IMR-90 (cell line): ENCODE measurements at regions not wholly inside any gene's neighbourhood (a gene's known extent, or its start where the extent isn't known, plus 50 kb on each side); places are given as distances from the start of the nearest gene placed in this dataset.

ENCODE experiments used
- ATAC-seq: fragments of 200-7000 bp; cut with Tn5 transposase; 2 replicates; pipeline ENCODE4 v1.9.1; 2020; ENCODE audit warnings: low read depth, mild to moderate bottlenecking, moderate library complexity
- BruUV-seq: library from RNA; stranded (reverse); fragments of 400-500 nt; replicated peaks from 2 replicates; lab custom pipeline; 2021; lab: Mats Ljungman, UMichigan
- CTCF ChIA-PET: fragments of 300-600 bp; formaldehyde crosslinking; extraction: SDS; loops from one replicate; lab custom pipeline; 2021; ENCODE audit warnings: antibody characterized with exemption; lab: Yijun Ruan, JAX
- POLR2A ChIA-PET: fragments of 300-600 bp; sonication (Branson Sonifier 250); formaldehyde crosslinking; loops from one replicate; lab custom pipeline; 2022; ENCODE audit warnings: antibody characterized with exemption; ENCODE audit not compliant: unreplicated experiment; lab: Charles Lee
- DNase-seq: peaks from one replicate; pipeline ENCODE4 v3.0.0; 2013
- H2AFZ ChIP-seq: replicated peaks from 2 replicates; pipeline ENCODE3; 2013; ENCODE audit warnings: low read length, mild to moderate bottlenecking; ENCODE audit not compliant: poor library complexity
- H2AK5ac ChIP-seq: 2 replicates; pipeline ENCODE4 v1.6.1; 2013; ENCODE audit warnings: low read depth, low read length, inconsistent platforms
- H2AK9ac ChIP-seq: replicated peaks from 2 replicates; pipeline ENCODE3; 2013; ENCODE audit warnings: mild to moderate bottlenecking, low read depth, low read length, moderate library complexity; ENCODE audit not compliant: poor library complexity
- H2BK120ac ChIP-seq: 2 replicates; pipeline ENCODE4 v1.6.1; 2013; ENCODE audit warnings: low read depth, low read length, inconsistent platforms
- H2BK15ac ChIP-seq: 3 replicates; pipeline ENCODE4 v1.6.1; 2013; ENCODE audit warnings: low read depth, low read length, inconsistent platforms
- H2BK20ac ChIP-seq: 2 replicates; pipeline ENCODE4 v1.6.1; 2013; ENCODE audit warnings: low read depth, mild to moderate bottlenecking, inconsistent platforms, low read length, moderate library complexity
- H2BK5ac ChIP-seq: 2 replicates; pipeline ENCODE4 v1.6.1; 2013; ENCODE audit warnings: mild to moderate bottlenecking, low read depth, low read length, inconsistent platforms; ENCODE audit not compliant: poor library complexity, severe bottlenecking
- H3K14ac ChIP-seq: replicated peaks from 2 replicates; pipeline ENCODE4 v1.6.1; 2013; ENCODE audit warnings: low read depth, low read length, inconsistent platforms
- H3K18ac ChIP-seq: 2 replicates; pipeline ENCODE4 v1.6.1; 2013; ENCODE audit warnings: low read depth, low read length, control low read depth
- H3K23ac ChIP-seq: 2 replicates; pipeline ENCODE4 v1.6.1; 2013; ENCODE audit warnings: low read depth, low read length, inconsistent platforms
- H3K27ac ChIP-seq: 2 replicates; pipeline ENCODE4 v1.5.1; 2013; ENCODE audit warnings: mild to moderate bottlenecking, control low read depth, low read length; ENCODE audit not compliant: insufficient read depth
- H3K27me3 ChIP-seq: 2 replicates; pipeline ENCODE4 v1.6.1; 2013; ENCODE audit warnings: low read length; ENCODE audit not compliant: control insufficient read depth, insufficient read depth
- H3K36me3 ChIP-seq: 2 replicates; pipeline ENCODE4 v1.6.1; 2013; ENCODE audit warnings: low read length, mixed read lengths; ENCODE audit not compliant: control insufficient read depth, insufficient read depth
- H3K4ac ChIP-seq: 2 replicates; pipeline ENCODE4 v1.6.1; 2013; ENCODE audit warnings: low read depth, low read length, inconsistent platforms
- H3K4me1 ChIP-seq: 2 replicates; pipeline ENCODE4 v1.6.1; 2013; ENCODE audit warnings: low read length, mixed read lengths; ENCODE audit not compliant: control insufficient read depth, insufficient read depth
- H3K4me2 ChIP-seq: 2 replicates; pipeline ENCODE4 v1.6.1; 2013; ENCODE audit warnings: low read depth, mild to moderate bottlenecking, control low read depth, low read length, moderate library complexity
- H3K4me3 ChIP-seq: 2 replicates; pipeline ENCODE4 v1.5.1; 2013; ENCODE audit warnings: low read depth, mild to moderate bottlenecking, control low read depth, low read length, moderate library complexity; ENCODE audit not compliant: insufficient read depth
- H3K56ac ChIP-seq: 2 replicates; pipeline ENCODE4 v1.6.1; 2013; ENCODE audit warnings: low read length, inconsistent platforms; ENCODE audit not compliant: insufficient read depth; ENCODE audit errors: extremely low read depth
- H3K79me1 ChIP-seq, 2 experiments: 2 replicates each; pipeline ENCODE4 v1.6.1; 2013; ENCODE audit warnings: low read length in 2 of 2, inconsistent platforms in 1 of 2, low read depth in 1 of 2
- H3K9ac ChIP-seq: 2 replicates; pipeline ENCODE4 v1.6.1; 2013; ENCODE audit warnings: low read depth, low read length, control low read depth
- H3K9me1 ChIP-seq: 2 replicates; pipeline ENCODE4 v1.6.1; 2013; ENCODE audit warnings: low read length, inconsistent platforms; ENCODE audit not compliant: insufficient read depth
- H3K9me3 ChIP-seq: 2 replicates; pipeline ENCODE4 v1.6.1; 2013; ENCODE audit warnings: low read length; ENCODE audit not compliant: control insufficient read depth, insufficient read depth
- H4K20me1 ChIP-seq: 2 replicates; pipeline ENCODE4 v1.6.1; 2013; ENCODE audit warnings: low read length, inconsistent platforms; ENCODE audit not compliant: insufficient read depth
- H4K5ac ChIP-seq: 2 replicates; pipeline ENCODE4 v1.6.1; 2013; ENCODE audit warnings: mild to moderate bottlenecking, low read depth, low read length, control low read depth
- H4K8ac ChIP-seq, 2 experiments: 2 replicates each; pipeline ENCODE4 v1.6.1; 2013; ENCODE audit warnings: low read depth in 2 of 2, low read length in 2 of 2, control low read depth in 1 of 2, inconsistent platforms in 1 of 2
- H4K91ac ChIP-seq: 2 replicates; pipeline ENCODE4 v1.6.1; 2013; ENCODE audit warnings: low read depth, low read length, inconsistent platforms; ENCODE audit not compliant: insufficient read depth
- BHLHE40 ChIP-seq: fragments of 150-350 bp; IDR thresholded peaks from 2 replicates; pipeline ENCODE4 v1.6.1; 2016; ENCODE audit warnings: mild to moderate bottlenecking, low read depth, low read length
- CEBPB ChIP-seq: IDR thresholded peaks from 2 replicates; pipeline ENCODE4 v1.6.1; 2012; ENCODE audit warnings: low read depth, low read length, improper control_type of control experiment
- CTCF ChIP-seq: conservative IDR thresholded peaks from 2 replicates; pipeline ENCODE4 v1.5.1; 2012; ENCODE audit warnings: mild to moderate bottlenecking, low read depth, low read length, improper control_type of control experiment
- FOS ChIP-seq: fragments of 150-350 bp; IDR thresholded peaks from 2 replicates; pipeline ENCODE4 v1.6.1; 2016; ENCODE audit warnings: low read depth, low read length
- MAFK ChIP-seq: IDR thresholded peaks from 2 replicates; pipeline ENCODE4 v1.6.1; 2012; ENCODE audit warnings: low read depth, low read length, improper control_type of control experiment
- MAZ ChIP-seq: IDR thresholded peaks from 2 replicates; pipeline ENCODE4 v1.6.1; 2012; ENCODE audit warnings: low read depth, mild to moderate bottlenecking, low read length, improper control_type of control experiment, moderate library complexity, borderline replicate concordance
- MXI1 ChIP-seq: IDR thresholded peaks from 2 replicates; pipeline ENCODE4 v1.6.1; 2012; ENCODE audit warnings: low read depth, mild to moderate bottlenecking, low read length, moderate library complexity, borderline replicate concordance
- NFE2L2 ChIP-seq: fragments of 150-350 bp; IDR thresholded peaks from 2 replicates; pipeline ENCODE4 v1.6.1; 2016; ENCODE audit warnings: low read depth, mild to moderate bottlenecking, low read length
- POLR2A ChIP-seq: IDR thresholded peaks from 2 replicates; pipeline ENCODE4 v1.6.1; 2012; ENCODE audit warnings: mild to moderate bottlenecking, low read depth, low read length
- RAD21 ChIP-seq: IDR thresholded peaks from 2 replicates; pipeline ENCODE4 v1.6.1; 2012; ENCODE audit warnings: low read length, improper control_type of control experiment
- RCOR1 ChIP-seq: IDR thresholded peaks from 2 replicates; pipeline ENCODE4 v1.6.1; 2012; ENCODE audit warnings: mild to moderate bottlenecking, low read length, improper control_type of control experiment; ENCODE audit not compliant: insufficient replicate concordance
- RFX5 ChIP-seq: IDR thresholded peaks from 2 replicates; pipeline ENCODE4 v1.8.0; 2012; ENCODE audit warnings: low read depth, mild to moderate bottlenecking, low read length, moderate library complexity
- SMC3 ChIP-seq: fragments of 150-350 bp; IDR thresholded peaks from 2 replicates; pipeline ENCODE4 v1.6.1; 2016; ENCODE audit warnings: low read depth, mild to moderate bottlenecking, antibody characterized with exemption, low read length, moderate library complexity
- USF2 ChIP-seq: fragments of 150-350 bp; IDR thresholded peaks from 2 replicates; pipeline ENCODE4 v1.6.1; 2017; ENCODE audit warnings: mild to moderate bottlenecking, antibody characterized with exemption, low read length, low read depth
- dilution Hi-C: fragments of 300-500 bp; cut with HindIII; formaldehyde crosslinking; loops from one replicate; pipeline ENCODE4 v1.14.3; 2018; ENCODE audit warnings: low sequenced_read_pairs; ENCODE audit not compliant: unreplicated experiment
- in situ Hi-C: fragments of 300-500 bp; cut with MboI; formaldehyde crosslinking; loops from 3 replicates; pipeline ENCODE4 v1.14.3; 2019; ENCODE audit warnings: low sequenced_read_pairs, inconsistent platforms, mixed read lengths
- intact Hi-C: fragments of 100-400 bp; cut with micrococcal nuclease; formaldehyde crosslinking; loops from 2 replicates; pipeline ENCODE4 v1.10.0; 2022
- TF ChIP-seq, protein P1 (sequence below): fragments of 150-350 bp; IDR thresholded peaks from 2 replicates; pipeline ENCODE4 v1.6.1; 2016; ENCODE audit warnings: low read depth, mild to moderate bottlenecking, low read length, moderate library complexity, borderline replicate concordance

DNA sequence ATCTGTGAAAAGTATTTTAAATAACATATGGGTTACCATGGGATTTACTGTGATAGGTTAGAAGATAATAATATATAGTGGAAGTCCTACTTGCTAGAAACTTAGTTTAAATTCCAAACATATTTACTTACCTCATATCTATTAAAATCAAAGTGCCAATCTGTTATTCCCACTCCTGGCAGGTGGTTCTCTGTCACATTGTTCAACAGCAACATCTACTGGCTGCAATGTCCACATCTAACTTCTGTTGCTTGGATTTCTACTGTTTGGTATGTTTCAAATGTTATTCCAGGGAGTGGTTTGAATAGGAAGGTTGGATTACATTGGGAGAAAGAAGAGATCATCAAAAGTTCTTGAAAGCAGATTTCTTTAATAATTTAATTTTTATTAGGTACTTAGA, 122.5 kb upstream of the NCAM2 start:
- BruUV-seq, result no TSS peak
- no peak for TF ChIP-seq RFX5
- TF ChIP-seq RAD21, result no peak
- TF ChIP-seq MAZ, result no peak
- no peak for TF ChIP-seq MAFK
- TF ChIP-seq BHLHE40, result no peak
- no peak for TF ChIP-seq NFE2L2
- TF ChIP-seq RCOR1, result no peak
- no peak for TF ChIP-seq CTCF
- TF ChIP-seq CEBPB, result no peak
- no peak for TF ChIP-seq SMC3
- no peak for TF ChIP-seq POLR2A
- no peak for TF ChIP-seq USF2
- TF ChIP-seq, protein P1, sequence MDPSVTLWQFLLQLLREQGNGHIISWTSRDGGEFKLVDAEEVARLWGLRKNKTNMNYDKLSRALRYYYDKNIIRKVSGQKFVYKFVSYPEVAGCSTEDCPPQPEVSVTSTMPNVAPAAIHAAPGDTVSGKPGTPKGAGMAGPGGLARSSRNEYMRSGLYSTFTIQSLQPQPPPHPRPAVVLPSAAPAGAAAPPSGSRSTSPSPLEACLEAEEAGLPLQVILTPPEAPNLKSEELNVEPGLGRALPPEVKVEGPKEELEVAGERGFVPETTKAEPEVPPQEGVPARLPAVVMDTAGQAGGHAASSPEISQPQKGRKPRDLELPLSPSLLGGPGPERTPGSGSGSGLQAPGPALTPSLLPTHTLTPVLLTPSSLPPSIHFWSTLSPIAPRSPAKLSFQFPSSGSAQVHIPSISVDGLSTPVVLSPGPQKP, result no peak
- TF ChIP-seq FOS, result no peak
- TF ChIP-seq MXI1, result no peak
- DNase-seq, result no peak
- Histone ChIP-seq H3K23ac (no peak overlapping the region), H3K18ac (no peak overlapping the region), H3K4ac (no peak overlapping the region), H3K56ac (no peak overlapping the region), H3K4me3 (no peak overlapping the region), H3K27me3 (no peaks in the 10 kb centered on the region), H4K20me1 (no peaks in the 10 kb centered on the region), H3K4me1 (no peaks in the 10 kb centered on the region), H2AK9ac (no peak overlapping the region), H3K4me2 (no peak overlapping the region), H4K91ac (no peak overlapping the region), H2BK15ac (no peak overlapping the region), H3K27ac (no peak overlapping the region), H3K36me3 (no peaks in the 10 kb centered on the region), H2BK120ac (no peak overlapping the region), H4K5ac (no peak overlapping the region), H3K9ac (no peak overlapping the region), H3K14ac (no peak overlapping the region), H4K8ac (no peak overlapping the region), H3K9me3 (peaks cover 2% of the 10 kb centered on the region; the same call in 1 of the 2 replicates), H2AFZ (no peak overlapping the region), H2BK5ac (no peak overlapping the region), H2AK5ac (no peak overlapping the region), H3K9me1 (no peaks in the 10 kb centered on the region), H3K79me1 (no peaks in the 10 kb centered on the region), H2BK20ac (no peak overlapping the region)
- POLR2A ChIA-PET, result no interaction called here
- intact Hi-C loops, result no loop called here
- in situ Hi-C loops, result no loop called here
- CTCF ChIA-PET, result no interaction called here
- dilution Hi-C loops, result no loop called here
- ATAC-seq, result no peak
